Activated T-helper 1 cell treated with anti-CD3 and anti-CD28 coated beads, Interleukin-2, amount 50 U/mL, for 16 hours (primary cell): ENCODE measurements at regions not wholly inside any gene's neighbourhood (a gene's known extent, or its start where the extent isn't known, plus 50 kb on each side); places are given as distances from the start of the nearest gene placed in this dataset.

Experiments used
- DNase-seq, 2 donors: peaks; one replicate each; pipeline ENCODE4 v3.0.0-alpha.2; 2020; ENCODE audit warnings: low read depth in 1 of 2, low spot score in 1 of 2

- no peak for DNase-seq
These were observed 192.8 kb downstream of the LY86 start for GRCh38 chr6:6781172-6781872.

GRCh38 chr6:6781873-6782227 lies 193.3 kb downstream of the LY86 start:
- no peak for DNase-seq

- DNase-seq, result no peak
These were observed 195.2 kb downstream of the LY86 start for GRCh38 chr6:6783721-6784120.

GRCh38 chr6:6784514-6785162 lies 196.1 kb downstream of the LY86 start:
- no peak for DNase-seq

GRCh38 chr6:6785163-6785521 lies 196.6 kb downstream of the LY86 start:
- DNase-seq, result no peak

GRCh38 chr6:6788394-6789032 lies 200.0 kb downstream of the LY86 start:
- DNase-seq, result no peak

GRCh38 chr6:6790393-6790792 lies 201.9 kb downstream of the LY86 start:
- DNase-seq, result no peak

GRCh38 chr6:6790891-6791290 lies 202.4 kb downstream of the LY86 start:
- no peak for DNase-seq

- no peak for DNase-seq
These were observed 205.1 kb downstream of the LY86 start for GRCh38 chr6:6793388-6794250.

GRCh38 chr6:6795393-6795792 lies 206.9 kb downstream of the LY86 start:
- DNase-seq, result no peak

GRCh38 chr6:6796818-6797217 lies 208.3 kb downstream of the LY86 start:
- no peak for DNase-seq

- DNase-seq, result no peak
These were observed 209.9 kb downstream of the LY86 start for GRCh38 chr6:6798448-6798860.

GRCh38 chr6:6801005-6801335 lies 212.4 kb downstream of the LY86 start:
- DNase-seq, result no peak

GRCh38 chr6:6801635-6802218 lies 213.2 kb downstream of the LY86 start:
- DNase-seq, result no peak

- no peak for DNase-seq
These were observed 214.9 kb downstream of the LY86 start for GRCh38 chr6:6803180-6803977.

GRCh38 chr6:6804843-6805615 lies 216.5 kb downstream of the LY86 start:
- DNase-seq, result no peak

GRCh38 chr6:6806844-6807518 lies 218.5 kb downstream of the LY86 start:
- DNase-seq, result no peak

- no peak for DNase-seq
These were observed 219.8 kb downstream of the LY86 start for GRCh38 chr6:6808343-6808742.

- no peak for DNase-seq
These were observed 220.4 kb downstream of the LY86 start for GRCh38 chr6:6808915-6809314.
